GM12864 (cell line): ENCODE measurements at regions not wholly inside any gene's neighbourhood (a gene's known extent, or its start where the extent isn't known, plus 50 kb on each side); places are given as distances from the start of the nearest gene placed in this dataset.

Experiments used
- DNase-seq: peaks from one replicate; pipeline ENCODE4 v3.0.0-alpha.2; 2011; ENCODE audit warnings: low read depth
- H3K4me3 ChIP-seq: 2 replicates; pipeline ENCODE4 v1.5.1; 2011; ENCODE audit warnings: mild to moderate bottlenecking, low read depth, low read length, control low read depth
- CTCF ChIP-seq: IDR thresholded peaks from 2 replicates; pipeline ENCODE4 v1.5.1; 2011; ENCODE audit warnings: low read depth, mild to moderate bottlenecking, moderate library complexity, low read length, control low read depth, inconsistent platforms; ENCODE audit errors: missing control alignments

- DNase-seq, result no peak
- TF ChIP-seq CTCF, result no peak
- no peak overlapping the region for H3K4me3 ChIP-seq
Measured at GRCh38 chr3:39744746-39745145, 64.7 kb upstream of the MYRIP start.

GRCh38 chr3:39748002-39748401, 61.4 kb upstream of the MYRIP start:
- DNase-seq, result no peak
- no peak overlapping the region for H3K4me3 ChIP-seq
- no peak for TF ChIP-seq CTCF

GRCh38 chr3:39748763-39749162, 60.6 kb upstream of the MYRIP start:
- no peak for TF ChIP-seq CTCF
- DNase-seq, result no peak
- H3K4me3 ChIP-seq, result no peak overlapping the region

GRCh38 chr3:39750712-39751111, 58.7 kb upstream of the MYRIP start:
- no peak overlapping the region for H3K4me3 ChIP-seq
- TF ChIP-seq CTCF, result no peak
- no peak for DNase-seq

GRCh38 chr3:39751286-39751685, 58.1 kb upstream of the MYRIP start:
- no peak overlapping the region for H3K4me3 ChIP-seq
- TF ChIP-seq CTCF, result no peak
- DNase-seq, result no peak

- H3K4me3 ChIP-seq, result no peak overlapping the region
- TF ChIP-seq CTCF, result no peak
- no peak for DNase-seq
Measured at GRCh38 chr3:39752019-39752637, 57.3 kb upstream of the MYRIP start.

- H3K4me3 ChIP-seq, result no peak overlapping the region
- no peak for DNase-seq
- no peak for TF ChIP-seq CTCF
Measured at GRCh38 chr3:39752751-39753150, 56.7 kb upstream of the MYRIP start.
